HCT116 (cell line): ENCODE measurements at regions not wholly inside any gene's neighbourhood (a gene's known extent, or its start where the extent isn't known, plus 50 kb on each side); places are given as distances from the start of the nearest gene placed in this dataset.
A peak's percentile ranks its signal among the peaks of the same experiment; 100 is the strongest.

Experiments used
- ATAC-seq: fragments of 200-7000 bp; cut with Tn5 transposase; 2 replicates; pipeline ENCODE4 v1.9.1; 2020; ENCODE audit warnings: mild to moderate bottlenecking, moderate library complexity
- BruUV-seq: library from RNA; stranded (reverse); fragments of 400-500 nt; replicated peaks from 2 replicates; lab custom pipeline; 2021; lab: Mats Ljungman, UMichigan
- CTCF ChIA-PET: fragments of 300-600 bp; sonication (Branson Sonifier 250); formaldehyde crosslinking; loops from one replicate; lab custom pipeline; 2021; ENCODE audit warnings: antibody characterized with exemption; lab: Charles Lee
- POLR2A ChIA-PET: fragments of 300-600, 350-600 bp; sonication (Branson Sonifier 250); formaldehyde crosslinking; loops from one replicate; lab custom pipeline; 2021; ENCODE audit warnings: antibody characterized with exemption; lab: Charles Lee
- RAD21 ChIA-PET, 2 experiments: fragments of 300-600 bp; sonication (Branson Sonifier 250); formaldehyde crosslinking; loops; one replicate each; lab custom pipeline; 2023; ENCODE audit warnings: low total read pairs in 2 of 2; ENCODE audit not compliant: uncharacterized antibody in 2 of 2, unreplicated experiment in 2 of 2, low non-redundant PET in 1 of 2; lab: Charles Lee
- DNase-seq: peaks from one replicate; pipeline ENCODE4 v3.0.0-alpha.2; 2010; ENCODE audit warnings: low read depth, low spot score
- H2AFZ ChIP-seq: fragments of 200-600 bp; shearing (Covaris generic), sonication (generic); 2 replicates; pipeline ENCODE4 v1.6.1; 2017; ENCODE audit warnings: low read depth, mixed run types, mixed read lengths, antibody characterized with exemption, low read length; ENCODE audit not compliant: poor library complexity, severe bottlenecking
- H3K27ac ChIP-seq: 2 replicates; pipeline ENCODE4 v1.5.1; 2012; ENCODE audit warnings: low read depth, low read length
- H3K27me3 ChIP-seq: fragments of 200-600 bp; sonication (generic); 2 replicates; pipeline ENCODE4 v1.6.1; 2016; ENCODE audit warnings: mixed run types, low read length, mixed read lengths; ENCODE audit not compliant: insufficient read depth
- H3K36me3 ChIP-seq, 2 experiments: fragments of 200-500 bp in 1 of 2; fragments of 200-600 bp in 1 of 2; sonication (Bioruptor generic) in 1 of 2; sonication (generic) in 1 of 2; 2 replicates each; pipeline versions ENCODE4 v1.5.1 to v1.6.1; 2014 to 2016; ENCODE audit warnings: low read length in 2 of 2, inconsistent platforms in 1 of 2, mixed read lengths in 1 of 2, mixed run types in 1 of 2; ENCODE audit not compliant: insufficient read depth in 2 of 2, control insufficient read depth in 1 of 2
- H3K4me1 ChIP-seq, 2 experiments: fragments of 200-600 bp in 1 of 2; sonication (generic) in 1 of 2; 2 replicates each; pipeline versions ENCODE4 v1.5.1 to v1.6.1; 2012 to 2017; ENCODE audit warnings: low read length in 2 of 2, inconsistent platforms in 1 of 2, mild to moderate bottlenecking in 1 of 2, mixed read lengths in 1 of 2, mixed run types in 1 of 2, moderate library complexity in 1 of 2; ENCODE audit not compliant: insufficient read depth in 2 of 2, control insufficient read depth in 1 of 2
- H3K4me2 ChIP-seq: fragments of 200-600 bp; sonication (generic); 2 replicates; pipeline ENCODE4 v1.6.1; 2017; ENCODE audit warnings: mixed run types, low read length, mixed read lengths
- H3K4me3 ChIP-seq, 2 experiments: fragments of 200-600 bp in 1 of 2; sonication (generic) in 1 of 2; replicated peaks in 1 of 2; 2 replicates each; pipeline ENCODE4 v1.5.1; 2011 to 2016; ENCODE audit warnings: low read length in 2 of 2, control low read depth in 1 of 2, low read depth in 1 of 2, mild to moderate bottlenecking in 1 of 2, mixed read lengths in 1 of 2, mixed run types in 1 of 2
- H3K79me2 ChIP-seq: fragments of 200-600 bp; sonication (generic); 2 replicates; pipeline ENCODE4 v1.6.1; 2017; ENCODE audit warnings: mild to moderate bottlenecking, mixed run types, low read length, moderate library complexity, mixed read lengths; ENCODE audit not compliant: insufficient read depth
- H3K9ac ChIP-seq: fragments of 200-600 bp; sonication (generic); 2 replicates; pipeline ENCODE4 v1.6.1; 2016; ENCODE audit warnings: low read length, mixed read lengths
- H3K9me2 ChIP-seq: fragments of 200-600 bp; sonication (generic), shearing (Covaris generic); 2 replicates; pipeline ENCODE4 v1.6.1; 2017; ENCODE audit warnings: mixed run types, mild to moderate bottlenecking, moderate library complexity; ENCODE audit not compliant: insufficient read depth
- H3K9me3 ChIP-seq, 2 experiments: fragments of 200-500 bp in 1 of 2; fragments of 200-600 bp in 1 of 2; sonication (Bioruptor generic) in 1 of 2; sonication (generic) in 1 of 2; 2 replicates each; pipeline ENCODE4 v1.6.1; 2014 to 2017; ENCODE audit warnings: low read length in 2 of 2, mixed read lengths in 2 of 2, inconsistent platforms in 1 of 2, low read depth in 1 of 2, mild to moderate bottlenecking in 1 of 2, mixed run types in 1 of 2, moderate library complexity in 1 of 2; ENCODE audit not compliant: control insufficient read depth in 1 of 2, insufficient read depth in 1 of 2
- H4K20me1 ChIP-seq: fragments of 200-600 bp; sonication (generic), shearing (Covaris generic); 2 replicates; pipeline ENCODE4 v1.6.1; 2017; ENCODE audit warnings: mixed run types, mild to moderate bottlenecking, moderate library complexity; ENCODE audit not compliant: insufficient read depth
- CBX3 ChIP-seq: IDR thresholded peaks from 2 replicates; pipeline ENCODE4 v1.6.1; 2012; ENCODE audit warnings: low read depth
- CEBPB ChIP-seq: IDR thresholded peaks from 2 replicates; pipeline ENCODE4 v1.6.1; 2012; ENCODE audit warnings: low read depth
- CTCF ChIP-seq, 3 experiments: fragments of 200-600 bp in 1 of 3; sonication (generic) in 1 of 3; IDR thresholded peaks in 2 of 3; conservative IDR thresholded peaks in 1 of 3; 2 replicates each; pipeline ENCODE4 v1.5.1; 2012 to 2017; ENCODE audit warnings: low read depth in 2 of 3, low read length in 2 of 3, antibody characterized with exemption in 1 of 3, borderline replicate concordance in 1 of 3, control low read depth in 1 of 3, mild to moderate bottlenecking in 1 of 3, mixed read lengths in 1 of 3, mixed run types in 1 of 3, moderate library complexity in 1 of 3; ENCODE audit not compliant: insufficient read depth in 1 of 3
- EGR1 ChIP-seq: IDR thresholded peaks from 2 replicates; pipeline ENCODE4 v1.6.1; 2012; ENCODE audit warnings: low read depth
- ELF1 ChIP-seq: IDR thresholded peaks from 2 replicates; pipeline ENCODE4 v1.6.1; 2012; ENCODE audit warnings: low read depth, borderline replicate concordance
- EZH2 ChIP-seq: fragments of 200-600 bp; sonication (generic); IDR thresholded peaks from 2 replicates; pipeline ENCODE4 v1.6.1; 2017; ENCODE audit warnings: antibody characterized with exemption, mixed run types
- EZH2phosphoT487 ChIP-seq: fragments of 200-600 bp; IDR thresholded peaks from 2 replicates; pipeline ENCODE4 v1.6.1; 2018; ENCODE audit warnings: antibody characterized with exemption, borderline replicate concordance
- JUND ChIP-seq: IDR thresholded peaks from 2 replicates; pipeline ENCODE4 v1.6.1; 2012
- POLR2AphosphoS5 ChIP-seq: IDR thresholded peaks from 2 replicates; pipeline ENCODE4 v1.6.1; 2011; ENCODE audit warnings: mild to moderate bottlenecking, low read depth, low read length, moderate library complexity
- RAD21 ChIP-seq: IDR thresholded peaks from 2 replicates; pipeline ENCODE4 v1.6.1; 2012; ENCODE audit warnings: low read depth, mild to moderate bottlenecking
- SP1 ChIP-seq: IDR thresholded peaks from 2 replicates; pipeline ENCODE4 v1.6.1; 2012; ENCODE audit warnings: low read depth
- SRF ChIP-seq: IDR thresholded peaks from 2 replicates; pipeline ENCODE4 v1.6.1; 2012; ENCODE audit warnings: low read depth
- YY1 ChIP-seq: IDR thresholded peaks from 2 replicates; pipeline ENCODE4 v1.6.1; 2011; ENCODE audit warnings: low read length, low read depth, moderate library complexity, mild to moderate bottlenecking; ENCODE audit not compliant: insufficient replicate concordance; ENCODE audit errors: extremely low read depth
- ZFX ChIP-seq: fragments of 450-650 bp; IDR thresholded peaks from 2 replicates; pipeline ENCODE4 v1.6.1; 2017
- ZNF274 ChIP-seq: fragments of 200-500 bp; sonication (Bioruptor generic); IDR thresholded peaks from 2 replicates; pipeline ENCODE4 v1.6.1; 2014; ENCODE audit warnings: mild to moderate bottlenecking, low read depth, low read length, inconsistent platforms
- intact Hi-C: fragments of 100-400 bp; cut with micrococcal nuclease; formaldehyde crosslinking; loops from 2 replicates; pipeline ENCODE4 v1.10.0; 2022

- Histone ChIP-seq H2AFZ (peak overlapping the region; percentile 69), H3K79me2 (no peaks in the 10 kb centered on the region), H4K20me1 (no peaks in the 10 kb centered on the region), H3K9ac (no peak overlapping the region), H3K4me3 (no peak overlapping the region), H3K27ac (no peak overlapping the region), H3K4me2 (no peak overlapping the region), H3K4me1 (peaks cover 7 to 11% of the 10 kb centered on the region in 2 experiments; a peak in 2 of 4 replicates), H3K9me3 (no peaks in the 10 kb centered on the region), H3K27me3 (no peaks in the 10 kb centered on the region), H3K9me2 (no peaks in the 10 kb centered on the region), H3K36me3 (no peaks in the 10 kb centered on the region)
- POLR2A ChIA-PET, result no interaction called here
- intact Hi-C loops, result no loop called here
- no peak for ATAC-seq
- CTCF ChIA-PET, result interaction anchor here (0.7 kb wide), 1 partner anchor 126 kb away, joined by 3 read pairs; no protein-coding TSS in a partner anchor
- TF ChIP-seq CBX3, result no peak
- TF ChIP-seq JUND, result no peak
- no peak for TF ChIP-seq ZFX
- TF ChIP-seq SP1, result no peak
- no peak for TF ChIP-seq CTCF (IDR thresholded peaks at IDR 0.05 in 2 of 3, conservative IDR thresholded peaks at IDR 0.05 in 1 of 3; ENCODE audit: borderline replicate concordance in 1 of 3, insufficient read depth in 1 of 3, low read depth in 2 of 3, low read length in 2 of 3)
- RAD21 ChIA-PET, result no interaction called here
- DNase-seq, result no peak
- no TSS peak for BruUV-seq
These were observed 80.3 kb upstream of the SESTD1 start for GRCh38 chr2:179344970-179345369.

GRCh38 chr2:179344280-179344964, 79.8 kb upstream of the SESTD1 start:
- ATAC-seq (no peak), DNase-seq (no peak)
- Histone ChIP-seq H3K79me2 (no peaks in the 10 kb centered on the region), H3K9me3 (no peaks in the 10 kb centered on the region), H3K9me2 (no peaks in the 10 kb centered on the region), H3K27me3 (no peaks in the 10 kb centered on the region), H2AFZ (peak overlapping the region; percentile 69), H3K4me3 (no peak overlapping the region), H3K36me3 (no peaks in the 10 kb centered on the region), H4K20me1 (no peaks in the 10 kb centered on the region), H3K9ac (no peak overlapping the region), H3K4me2 (no peak overlapping the region), H3K27ac (no peak overlapping the region), H3K4me1 (peaks cover 7 to 11% of the 10 kb centered on the region in 2 experiments; a peak in 2 of 4 replicates)
- POLR2A ChIA-PET, result no interaction called here
- intact Hi-C loops, result no loop called here
- RAD21 ChIA-PET, result no interaction called here
- CTCF ChIA-PET, result interaction anchor here (0.7 to 0.8 kb wide), 3 partner anchors 9 to 126 kb away, joined by 3 read pairs; no protein-coding TSS in a partner anchor
- no TSS peak for BruUV-seq
- TF ChIP-seq POLR2AphosphoS5 (no peak), EZH2phosphoT487 (no peak), SRF (no peak), ZNF274 (no peak), YY1 (no peak), EZH2 (no peak), ELF1 (no peak), RAD21 (no peak), EGR1 (no peak), JUND (no peak), CEBPB (no peak)
